ENCODE measurements at regions not wholly inside any gene's neighbourhood (a gene's known extent, or its start where the extent isn't known, plus 50 kb on each side); places are given as distances from the start of the nearest gene placed in this dataset.

DNA sequence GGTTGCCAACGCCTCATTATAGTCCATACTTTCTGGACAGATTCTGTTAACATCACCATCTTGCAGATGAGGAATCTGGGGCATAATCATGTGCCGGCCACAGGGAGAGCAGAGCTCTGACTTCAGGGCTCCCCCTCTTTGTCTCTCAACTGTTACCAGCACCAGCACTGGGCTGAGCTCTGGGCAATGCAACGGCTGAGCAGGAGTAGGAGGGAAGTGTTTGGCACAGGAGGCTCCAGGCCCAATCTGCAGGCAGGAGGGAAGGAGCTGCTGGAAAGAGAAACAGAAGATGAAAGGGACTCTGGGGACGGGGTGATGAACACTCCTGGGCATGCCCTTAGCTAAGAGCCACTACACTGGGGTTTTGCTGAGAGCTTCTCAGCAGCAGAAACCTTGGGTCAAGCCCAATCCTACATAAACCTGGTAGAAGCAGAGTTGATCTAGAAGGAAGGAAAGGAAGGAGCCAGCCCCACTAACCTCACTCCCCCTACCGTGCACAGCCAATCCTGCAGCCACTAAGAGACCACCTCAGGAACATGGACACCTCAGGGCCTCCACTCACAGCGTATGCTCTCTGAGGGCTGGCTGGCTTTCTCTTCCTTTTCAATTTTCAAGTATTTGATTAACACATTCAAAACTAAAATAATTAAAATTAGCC lies 73.1 kb upstream of the SPATA12 start:
- H3K36me3 ChIP-seq (ENCODE audit: low read length), result no peaks in the 10 kb centered on the region
- no peaks in the 10 kb centered on the region for H3K27me3 ChIP-seq (ENCODE audit: low read length)
- no peaks in the 10 kb centered on the region for H4K20me1 ChIP-seq (ENCODE audit: low read depth, low read length)
- no peaks in the 10 kb centered on the region for H3F3A ChIP-seq (ENCODE audit: insufficient read depth)
- no peak overlapping the region for H3K4me3 ChIP-seq (ENCODE audit: insufficient read depth, low read length, poor library complexity, severe bottlenecking)
- no peaks in the 10 kb centered on the region for H3K9me2 ChIP-seq (replicated peaks; ENCODE audit: insufficient read depth, low read length)
- no peaks in the 10 kb centered on the region for H3K9me3 ChIP-seq (ENCODE audit: insufficient read depth, low read length)
- TF ChIP-seq, protein P1, sequence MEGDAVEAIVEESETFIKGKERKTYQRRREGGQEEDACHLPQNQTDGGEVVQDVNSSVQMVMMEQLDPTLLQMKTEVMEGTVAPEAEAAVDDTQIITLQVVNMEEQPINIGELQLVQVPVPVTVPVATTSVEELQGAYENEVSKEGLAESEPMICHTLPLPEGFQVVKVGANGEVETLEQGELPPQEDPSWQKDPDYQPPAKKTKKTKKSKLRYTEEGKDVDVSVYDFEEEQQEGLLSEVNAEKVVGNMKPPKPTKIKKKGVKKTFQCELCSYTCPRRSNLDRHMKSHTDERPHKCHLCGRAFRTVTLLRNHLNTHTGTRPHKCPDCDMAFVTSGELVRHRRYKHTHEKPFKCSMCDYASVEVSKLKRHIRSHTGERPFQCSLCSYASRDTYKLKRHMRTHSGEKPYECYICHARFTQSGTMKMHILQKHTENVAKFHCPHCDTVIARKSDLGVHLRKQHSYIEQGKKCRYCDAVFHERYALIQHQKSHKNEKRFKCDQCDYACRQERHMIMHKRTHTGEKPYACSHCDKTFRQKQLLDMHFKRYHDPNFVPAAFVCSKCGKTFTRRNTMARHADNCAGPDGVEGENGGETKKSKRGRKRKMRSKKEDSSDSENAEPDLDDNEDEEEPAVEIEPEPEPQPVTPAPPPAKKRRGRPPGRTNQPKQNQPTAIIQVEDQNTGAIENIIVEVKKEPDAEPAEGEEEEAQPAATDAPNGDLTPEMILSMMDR (IDR thresholded peaks at IDR 0.05; ENCODE audit: insufficient read depth, low read length, poor library complexity, severe bottlenecking), result peak; percentile 22
- TF ChIP-seq EZH2phosphoT487 (conservative IDR thresholded peaks at IDR 0.05; ENCODE audit: low read length), result no peak
- H3K79me2 ChIP-seq (ENCODE audit: insufficient read depth, low read length), result no peaks in the 10 kb centered on the region
- no peak overlapping the region for H3K27ac ChIP-seq (ENCODE audit: low read depth, low read length)
- no peak overlapping the region for H3K9ac ChIP-seq (ENCODE audit: low read length)
- no peak overlapping the region for H3K4me2 ChIP-seq (ENCODE audit: low read depth, low read length, poor library complexity, severe bottlenecking)
- H2AFZ ChIP-seq (ENCODE audit: low read depth, low read length, severe bottlenecking), result no peak overlapping the region

DNA sequence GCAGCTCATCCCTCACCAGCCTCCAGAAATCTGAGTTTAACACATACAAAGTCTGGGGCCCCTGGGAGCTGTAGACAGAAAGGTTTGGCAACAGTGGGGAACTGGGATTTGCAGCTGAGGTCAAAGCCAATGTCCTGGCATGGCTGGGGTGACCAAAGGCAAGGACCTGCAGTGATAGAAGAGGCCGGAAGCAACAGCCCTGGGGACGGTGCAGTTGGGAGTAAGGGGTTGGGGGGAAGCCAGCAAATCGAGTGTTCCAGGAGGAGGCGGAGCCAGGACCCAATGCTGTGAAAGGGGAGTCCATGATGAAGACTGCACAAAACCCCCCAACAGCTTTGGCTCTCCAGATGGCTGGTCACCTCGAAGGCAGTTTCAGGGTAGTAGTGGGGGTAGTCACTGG lies 74.1 kb upstream of the SPATA12 start:
- H3K4me2 ChIP-seq (ENCODE audit: low read depth, low read length, poor library complexity, severe bottlenecking), result no peak overlapping the region
- H3K27ac ChIP-seq (ENCODE audit: low read depth, low read length), result no peak overlapping the region

DNA sequence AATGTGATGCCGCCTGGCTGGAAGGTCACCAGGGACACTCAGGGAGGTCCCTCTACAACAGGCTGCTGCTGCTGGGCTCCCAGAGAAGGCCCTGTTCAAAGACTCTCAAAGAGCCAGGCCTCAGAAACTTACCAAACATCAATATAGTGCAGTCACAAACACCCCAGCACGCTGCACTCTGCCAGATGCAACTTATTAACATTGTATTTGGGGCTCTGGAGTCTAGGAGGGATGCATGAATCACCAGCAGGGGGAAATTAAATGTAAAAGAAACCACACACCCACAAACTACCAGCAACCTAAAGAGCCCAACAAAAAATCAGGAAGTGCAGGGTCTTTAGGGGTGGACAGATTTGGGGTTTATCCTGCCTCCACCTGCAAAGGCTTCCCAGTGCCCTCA lies 74.6 kb upstream of the SPATA12 start:
- Histone ChIP-seq H3K4me3 (ENCODE audit: insufficient read depth, low read length, poor library complexity, severe bottlenecking) (no peak overlapping the region), H3F3A (ENCODE audit: insufficient read depth) (no peaks in the 10 kb centered on the region), H3K9me2 (replicated peaks; ENCODE audit: insufficient read depth, low read length) (no peaks in the 10 kb centered on the region), H3K4me2 (ENCODE audit: low read depth, low read length, poor library complexity, severe bottlenecking) (no peak overlapping the region), H3K36me3 (ENCODE audit: low read length) (no peaks in the 10 kb centered on the region), H3K27me3 (ENCODE audit: low read length) (no peaks in the 10 kb centered on the region), H2AFZ (ENCODE audit: low read depth, low read length, severe bottlenecking) (no peak overlapping the region), H3K9ac (ENCODE audit: low read length) (no peak overlapping the region), H3K9me3 (ENCODE audit: insufficient read depth, low read length) (no peaks in the 10 kb centered on the region), H3K79me2 (ENCODE audit: insufficient read depth, low read length) (no peaks in the 10 kb centered on the region), H3K27ac (ENCODE audit: low read depth, low read length) (no peak overlapping the region), H4K20me1 (ENCODE audit: low read depth, low read length) (no peaks in the 10 kb centered on the region)
- TF ChIP-seq, protein P1 (IDR thresholded peaks at IDR 0.05; ENCODE audit: insufficient read depth, low read length, poor library complexity, severe bottlenecking), result no peak
- TF ChIP-seq EZH2phosphoT487 (conservative IDR thresholded peaks at IDR 0.05; ENCODE audit: low read length), result no peak

More for the DNA sequence above, 74.1 kb upstream of the SPATA12 start:
- Histone ChIP-seq H3K79me2 (ENCODE audit: insufficient read depth, low read length) (no peaks in the 10 kb centered on the region), H3K36me3 (ENCODE audit: low read length) (no peaks in the 10 kb centered on the region), H4K20me1 (ENCODE audit: low read depth, low read length) (no peaks in the 10 kb centered on the region), H2AFZ (ENCODE audit: low read depth, low read length, severe bottlenecking) (no peak overlapping the region), H3K4me3 (ENCODE audit: insufficient read depth, low read length, poor library complexity, severe bottlenecking) (no peak overlapping the region), H3F3A (ENCODE audit: insufficient read depth) (no peaks in the 10 kb centered on the region), H3K27me3 (ENCODE audit: low read length) (no peaks in the 10 kb centered on the region), H3K9ac (ENCODE audit: low read length) (no peak overlapping the region), H3K9me2 (replicated peaks; ENCODE audit: insufficient read depth, low read length) (no peaks in the 10 kb centered on the region), H3K9me3 (ENCODE audit: insufficient read depth, low read length) (no peaks in the 10 kb centered on the region)
- TF ChIP-seq, protein P1 (IDR thresholded peaks at IDR 0.05; ENCODE audit: insufficient read depth, low read length, poor library complexity, severe bottlenecking), result no peak
- TF ChIP-seq EZH2phosphoT487 (conservative IDR thresholded peaks at IDR 0.05; ENCODE audit: low read length), result no peak

Measured in SU-DHL-6 (cell line).